NCI-H2107 treated with DMSO at 0.1 percent for 48 hours (cell line): ENCODE measurements at regions not wholly inside any gene's neighbourhood (a gene's known extent, or its start where the extent isn't known, plus 50 kb on each side); places are given as distances from the start of the nearest gene placed in this dataset.

Experiments
- DNase-seq: peaks from one replicate; lab custom pipeline; 2025; ENCODE audit not compliant: unreplicated experiment; lab: John Stamatoyannopoulos, UW

DNA sequence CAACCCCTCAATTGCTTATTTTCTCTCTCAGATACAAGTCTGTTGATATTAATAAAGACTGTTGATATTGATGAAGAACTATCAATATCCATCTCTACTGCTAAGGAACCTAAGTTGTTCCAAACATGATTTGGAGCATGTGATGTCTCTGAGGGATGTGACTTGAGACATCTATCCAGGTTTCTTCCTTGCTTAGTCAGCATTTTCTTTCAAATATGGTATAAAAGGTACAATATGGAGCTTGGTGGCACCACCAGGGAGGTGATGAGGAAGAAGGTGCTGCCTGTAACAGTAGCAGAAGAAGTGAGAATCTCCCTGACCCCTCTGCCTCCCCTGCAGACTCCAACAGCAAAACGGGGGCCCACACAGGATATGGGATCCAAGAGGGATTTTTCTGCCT lies 329.0 kb downstream of the MAF start:
- no peak for DNase-seq

GRCh38 chr16:79270011-79270410 lies 330.5 kb downstream of the MAF start:
- no peak for DNase-seq

- DNase-seq, result no peak
Observed at GRCh38 chr16:79269211-79269863, 331.2 kb downstream of the MAF start.

- DNase-seq, result no peak
Observed at GRCh38 chr16:79267781-79268180, 332.8 kb downstream of the MAF start.

DNA sequence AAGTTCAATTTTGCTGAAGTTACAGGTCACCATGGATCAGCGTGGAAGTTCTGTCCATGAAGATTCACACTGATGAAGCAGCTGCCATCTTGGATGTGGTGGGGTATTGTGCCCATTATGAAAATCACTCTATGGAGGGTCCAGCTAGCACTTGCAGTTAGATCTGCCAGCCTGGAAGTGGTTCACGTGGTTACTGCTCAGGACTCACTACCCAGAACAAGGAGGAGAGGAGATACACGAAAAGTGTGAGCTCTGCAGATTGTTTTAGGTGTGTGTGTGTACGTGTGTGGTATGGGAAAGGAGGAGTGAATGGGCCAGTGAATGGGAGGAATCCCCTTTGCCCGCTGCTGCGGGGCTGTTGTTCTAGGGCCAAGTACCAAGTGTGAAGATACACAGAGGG lies 333.4 kb downstream of the MAF start:
- DNase-seq, result no peak

DNA sequence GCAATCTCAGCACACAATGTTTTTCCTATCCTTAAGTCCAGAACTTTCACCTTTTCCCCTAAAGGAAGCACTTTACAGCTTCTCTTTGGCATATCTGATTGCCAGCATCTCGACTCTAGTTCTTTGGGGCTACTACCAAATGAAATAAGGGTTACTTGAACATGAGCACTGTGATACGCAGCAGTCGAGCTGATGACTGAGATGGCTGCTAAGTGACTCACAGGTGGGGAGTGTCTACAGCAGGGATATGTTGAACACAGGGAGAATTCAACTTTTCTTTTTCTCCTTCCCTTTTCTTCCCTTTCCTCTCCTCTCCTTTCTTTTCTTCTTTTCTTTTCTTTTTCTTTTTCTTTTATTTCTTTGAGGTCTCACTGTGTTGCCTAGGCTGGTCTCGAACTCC lies 334.8 kb downstream of the MAF start:
- no peak for DNase-seq

GRCh38 chr16:79265196-79265595 lies 335.3 kb downstream of the MAF start:
- no peak for DNase-seq

DNA sequence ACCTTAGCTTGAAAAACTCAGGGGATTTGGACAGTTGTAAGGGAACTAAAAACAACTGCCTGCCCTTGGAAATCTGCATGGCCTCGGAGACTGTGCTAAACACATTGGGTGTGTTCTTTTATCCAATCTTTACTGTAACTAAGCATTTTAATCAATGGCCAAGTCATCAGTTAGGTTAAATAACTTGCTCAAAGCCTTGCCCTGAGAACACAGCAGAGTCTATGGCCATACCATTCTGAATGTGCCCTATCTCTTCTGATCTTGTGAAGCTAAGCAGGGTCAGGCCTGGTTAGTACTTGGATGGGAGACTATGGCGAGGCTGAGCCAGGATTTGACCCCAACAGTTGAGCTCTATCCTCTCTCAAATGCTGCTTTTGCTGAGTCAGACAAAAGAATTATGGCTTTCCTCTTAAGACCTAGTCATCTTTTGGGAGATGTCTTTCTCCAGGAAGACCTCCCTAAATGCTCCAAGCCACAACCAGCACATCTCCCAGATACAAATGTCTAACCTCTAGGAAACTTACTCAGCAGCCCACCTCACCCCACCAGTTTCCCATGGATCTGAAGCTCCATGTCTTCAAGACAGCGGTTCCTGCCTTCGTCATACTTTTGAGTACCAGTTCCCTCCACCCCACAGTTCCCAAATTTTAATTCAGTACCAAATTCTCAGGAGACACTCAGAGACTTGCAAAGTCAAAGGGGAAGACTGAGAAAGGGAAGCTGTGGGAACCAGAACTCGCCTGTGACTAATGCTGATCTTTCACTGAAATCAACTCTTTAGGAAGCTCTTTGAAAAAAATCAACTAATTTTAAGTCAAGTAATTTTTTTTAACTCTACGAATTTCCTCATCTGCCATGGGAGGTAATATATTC lies 336.1 kb downstream of the MAF start:
- DNase-seq, result no peak

GRCh38 chr16:79263425-79263824 lies 337.1 kb downstream of the MAF start:
- no peak for DNase-seq
